ENCODE measurements at regions not wholly inside any gene's neighbourhood (a gene's known extent, or its start where the extent isn't known, plus 50 kb on each side); places are given as distances from the start of the nearest gene placed in this dataset.

- no peak for DNase-seq (ENCODE audit: extremely low read depth, low read depth)
- TF ChIP-seq, protein P1, sequence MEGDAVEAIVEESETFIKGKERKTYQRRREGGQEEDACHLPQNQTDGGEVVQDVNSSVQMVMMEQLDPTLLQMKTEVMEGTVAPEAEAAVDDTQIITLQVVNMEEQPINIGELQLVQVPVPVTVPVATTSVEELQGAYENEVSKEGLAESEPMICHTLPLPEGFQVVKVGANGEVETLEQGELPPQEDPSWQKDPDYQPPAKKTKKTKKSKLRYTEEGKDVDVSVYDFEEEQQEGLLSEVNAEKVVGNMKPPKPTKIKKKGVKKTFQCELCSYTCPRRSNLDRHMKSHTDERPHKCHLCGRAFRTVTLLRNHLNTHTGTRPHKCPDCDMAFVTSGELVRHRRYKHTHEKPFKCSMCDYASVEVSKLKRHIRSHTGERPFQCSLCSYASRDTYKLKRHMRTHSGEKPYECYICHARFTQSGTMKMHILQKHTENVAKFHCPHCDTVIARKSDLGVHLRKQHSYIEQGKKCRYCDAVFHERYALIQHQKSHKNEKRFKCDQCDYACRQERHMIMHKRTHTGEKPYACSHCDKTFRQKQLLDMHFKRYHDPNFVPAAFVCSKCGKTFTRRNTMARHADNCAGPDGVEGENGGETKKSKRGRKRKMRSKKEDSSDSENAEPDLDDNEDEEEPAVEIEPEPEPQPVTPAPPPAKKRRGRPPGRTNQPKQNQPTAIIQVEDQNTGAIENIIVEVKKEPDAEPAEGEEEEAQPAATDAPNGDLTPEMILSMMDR (IDR thresholded peaks at IDR 0.05; ENCODE audit: low read depth, low read length): no peak
Measured at GRCh38 chr4:174438711-174439110, 83.6 kb downstream of the HPGD start.

DNA sequence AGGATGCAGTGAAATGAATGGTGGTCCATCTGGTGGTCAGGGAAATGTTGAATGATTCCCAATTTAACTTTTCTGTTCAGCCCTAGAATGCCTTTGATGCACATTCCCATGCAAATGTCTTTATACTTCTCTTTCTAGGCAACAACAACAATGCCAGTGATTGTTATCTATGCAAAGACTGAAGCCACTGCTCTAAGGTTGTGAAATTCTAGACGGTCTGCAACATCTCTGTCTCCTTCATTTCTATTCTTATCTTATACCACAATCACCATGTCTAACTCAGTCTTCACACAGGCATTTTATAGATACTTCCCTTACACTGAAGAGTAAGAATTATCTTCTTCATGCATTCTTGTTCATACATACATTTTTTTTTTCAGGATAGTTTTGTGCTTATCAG is 84.5 kb downstream of the HPGD start:
- TF ChIP-seq, protein P1 (IDR thresholded peaks at IDR 0.05; ENCODE audit: low read depth, low read length): no peak
- DNase-seq (ENCODE audit: extremely low read depth, low read depth): no peak

- no peak for DNase-seq (ENCODE audit: extremely low read depth, low read depth)
Measured at GRCh38 chr4:174437324-174437723, 85.0 kb downstream of the HPGD start.

DNA sequence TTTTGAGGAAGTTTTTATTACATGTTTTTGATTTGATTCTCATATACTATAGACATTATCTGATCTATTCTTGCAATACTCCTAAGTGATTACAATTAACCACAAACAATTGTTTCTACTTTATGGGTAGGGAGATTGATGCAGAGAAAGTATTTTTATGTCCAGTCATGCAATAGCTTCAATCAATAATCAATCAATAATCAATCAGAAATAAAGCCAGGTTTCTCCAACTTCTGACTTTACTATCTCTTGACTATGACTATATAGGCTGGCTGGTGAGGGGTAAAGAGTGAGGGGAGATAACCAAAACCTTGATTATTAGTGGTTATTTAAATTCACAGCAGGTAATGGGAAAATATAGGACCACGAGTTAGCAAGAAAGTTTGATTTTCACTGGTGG is 85.9 kb downstream of the HPGD start:
- TF ChIP-seq, protein P1 (IDR thresholded peaks at IDR 0.05; ENCODE audit: low read depth, low read length): no peak
- no peak for DNase-seq (ENCODE audit: extremely low read depth, low read depth)

More at GRCh38 chr4:174437324-174437723, 85.0 kb downstream of the HPGD start:
- TF ChIP-seq, protein P1 (IDR thresholded peaks at IDR 0.05; ENCODE audit: low read depth, low read length): no peak

DNA sequence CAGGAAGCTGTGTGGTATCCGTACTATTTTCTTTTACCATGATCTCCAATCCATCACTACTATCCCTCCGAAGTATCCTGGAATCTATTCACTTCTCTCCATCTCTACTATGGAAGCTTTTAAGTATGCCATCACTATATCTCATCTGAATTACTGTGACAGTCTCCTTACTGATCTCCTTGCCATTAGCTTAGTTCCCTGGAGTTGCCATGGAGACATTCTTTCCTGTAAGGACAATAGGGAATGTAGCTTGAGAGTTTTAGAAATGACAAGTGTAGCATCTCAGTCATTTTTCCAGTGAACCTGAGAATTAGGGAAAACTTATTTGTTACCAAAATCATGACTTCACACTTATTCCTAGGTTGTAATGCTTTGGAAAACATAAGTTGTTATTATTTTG is 86.3 kb downstream of the HPGD start:
- TF ChIP-seq, protein P1 (IDR thresholded peaks at IDR 0.05; ENCODE audit: low read depth, low read length): no peak
- DNase-seq (ENCODE audit: extremely low read depth, low read depth): no peak

DNA sequence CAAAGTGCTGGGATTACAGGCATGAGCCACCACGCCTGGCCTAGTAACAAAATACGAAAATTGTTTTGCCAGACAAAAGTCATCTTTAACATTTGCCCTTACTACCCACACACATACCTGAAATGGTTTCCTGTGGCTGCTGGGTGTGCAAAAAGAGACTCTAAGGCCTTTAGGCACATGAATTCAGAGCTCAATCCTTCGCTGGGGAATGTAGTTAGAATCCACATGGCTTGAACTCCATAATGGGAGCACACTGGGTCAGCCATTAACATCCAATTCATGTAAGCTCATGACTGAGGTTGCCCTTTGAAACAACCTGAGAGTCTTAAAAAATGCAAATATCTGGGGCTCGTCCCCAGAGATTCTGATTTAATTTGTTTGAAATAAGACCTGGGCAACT is 87.8 kb downstream of the HPGD start:
- TF ChIP-seq, protein P1 (IDR thresholded peaks at IDR 0.05; ENCODE audit: low read depth, low read length): no peak
- no peak for DNase-seq (ENCODE audit: extremely low read depth, low read depth)

- no peak for DNase-seq (ENCODE audit: extremely low read depth, low read depth)
- TF ChIP-seq, protein P1 (IDR thresholded peaks at IDR 0.05; ENCODE audit: low read depth, low read length): no peak
Measured at GRCh38 chr4:174430576-174430975, 91.7 kb downstream of the HPGD start.

Data from AG09319 (cell line).